ENCODE measurements at regions not wholly inside any gene's neighbourhood (a gene's known extent, or its start where the extent isn't known, plus 50 kb on each side); places are given as distances from the start of the nearest gene placed in this dataset.

DNA sequence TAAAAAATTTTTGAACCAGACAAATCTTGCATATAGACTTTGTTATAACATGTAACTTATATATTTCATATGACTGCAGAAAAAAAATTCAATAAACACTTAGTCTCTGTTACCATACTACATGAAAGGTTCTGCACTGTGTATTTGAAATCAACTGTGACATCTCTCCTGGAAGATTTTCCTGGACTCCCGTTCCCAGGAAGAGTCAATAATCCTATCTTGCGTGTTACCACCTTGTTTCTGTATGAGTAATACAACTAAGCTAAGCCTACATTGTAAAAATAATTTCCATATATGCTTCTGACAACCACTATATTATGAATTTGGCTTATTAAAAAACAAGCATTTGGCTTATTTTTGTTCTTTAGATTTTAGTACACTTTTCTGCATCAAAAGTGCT, 665.6 kb upstream of the SOX9 start:
- Histone ChIP-seq H3K9me3 (no peaks in the 10 kb centered on the region), H3K27ac (no peak overlapping the region), H3K4me1 (replicated peaks) (no peaks in the 10 kb centered on the region), H3K27me3 (replicated peaks; ENCODE audit: insufficient read depth) (no peaks in the 10 kb centered on the region), H3K36me3 (no peaks in the 10 kb centered on the region), H3K4me3 (no peak overlapping the region)
- intact Hi-C loops (cut with DNase I), result no loop called here
- TF ChIP-seq POLR2A (IDR thresholded peaks at IDR 0.05), result no peak
- no peak for TF ChIP-seq POLR2AphosphoS5 (IDR thresholded peaks at IDR 0.05)
- TF ChIP-seq CTCF (IDR thresholded peaks at IDR 0.05), result no peak
- 70% methylated on average over 2 of the region's 2 CpGs for WGBS
- no peak for DNase-seq (ENCODE audit: low spot score)

GRCh38 chr17:71458322-71458721, 662.5 kb upstream of the SOX9 start:
- Histone ChIP-seq H3K4me3 (no peak overlapping the region), H3K4me1 (replicated peaks) (no peaks in the 10 kb centered on the region), H3K27ac (no peak overlapping the region), H3K9me3 (no peaks in the 10 kb centered on the region), H3K36me3 (no peaks in the 10 kb centered on the region), H3K27me3 (replicated peaks; ENCODE audit: insufficient read depth) (no peaks in the 10 kb centered on the region)
- DNase-seq (ENCODE audit: low spot score), result no peak
- TF ChIP-seq POLR2AphosphoS5 (IDR thresholded peaks at IDR 0.05), result no peak
- no peak for TF ChIP-seq CTCF (IDR thresholded peaks at IDR 0.05)
- no peak for TF ChIP-seq POLR2A (IDR thresholded peaks at IDR 0.05)
- WGBS, result 59% methylated on average over 5 of the region's 5 CpGs
- intact Hi-C loops (cut with DNase I), result no loop called here

DNA sequence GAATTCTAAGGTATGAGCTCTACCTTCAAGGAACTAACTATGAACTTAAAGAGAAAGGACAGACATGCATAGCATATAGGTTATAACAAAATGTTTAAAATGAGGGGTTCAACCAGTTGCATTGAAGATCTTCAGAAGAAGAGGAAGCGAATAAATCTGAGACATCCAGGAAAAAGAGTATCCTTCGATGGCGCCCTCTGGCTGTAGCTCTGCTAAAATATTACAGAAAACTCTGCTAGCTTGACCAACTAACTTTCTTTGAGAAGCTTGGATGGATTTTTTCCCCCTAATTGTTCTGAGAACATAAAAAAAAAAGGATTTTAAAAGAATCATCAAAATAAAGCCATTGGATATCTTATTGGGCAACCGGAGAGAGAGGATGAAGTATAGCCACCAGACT, 659.9 kb upstream of the SOX9 start:
- Histone ChIP-seq H3K4me1 (replicated peaks) (no peaks in the 10 kb centered on the region), H3K9me3 (no peaks in the 10 kb centered on the region), H3K27me3 (replicated peaks; ENCODE audit: insufficient read depth) (no peaks in the 10 kb centered on the region), H3K36me3 (no peaks in the 10 kb centered on the region), H3K4me3 (no peak overlapping the region), H3K27ac (no peak overlapping the region)
- DNase-seq (ENCODE audit: low spot score), result no peak
- WGBS, result 89% methylated on average over 4 of the region's 4 CpGs
- no peak for TF ChIP-seq POLR2AphosphoS5 (IDR thresholded peaks at IDR 0.05)
- peak in 3 of 4 experiments; percentile 24 to 27 (median 26) for TF ChIP-seq CTCF (IDR thresholded peaks at IDR 0.05)
- intact Hi-C loops (cut with DNase I), result no loop called here

- 95% methylated on average over 5 of the region's 5 CpGs for WGBS
- Histone ChIP-seq H3K4me1 (replicated peaks) (no peaks in the 10 kb centered on the region), H3K4me3 (no peak overlapping the region), H3K27me3 (replicated peaks; ENCODE audit: insufficient read depth) (no peaks in the 10 kb centered on the region), H3K9me3 (no peaks in the 10 kb centered on the region), H3K27ac (no peak overlapping the region), H3K36me3 (no peaks in the 10 kb centered on the region)
- intact Hi-C loops (cut with DNase I), result no loop called here
- TF ChIP-seq POLR2AphosphoS5 (IDR thresholded peaks at IDR 0.05), result no peak
- TF ChIP-seq POLR2A (IDR thresholded peaks at IDR 0.05), result no peak
- no peak for TF ChIP-seq CTCF (IDR thresholded peaks at IDR 0.05)
- DNase-seq (ENCODE audit: low spot score), result no peak
These were observed 659.2 kb upstream of the SOX9 start for GRCh38 chr17:71461498-71462169.

DNA sequence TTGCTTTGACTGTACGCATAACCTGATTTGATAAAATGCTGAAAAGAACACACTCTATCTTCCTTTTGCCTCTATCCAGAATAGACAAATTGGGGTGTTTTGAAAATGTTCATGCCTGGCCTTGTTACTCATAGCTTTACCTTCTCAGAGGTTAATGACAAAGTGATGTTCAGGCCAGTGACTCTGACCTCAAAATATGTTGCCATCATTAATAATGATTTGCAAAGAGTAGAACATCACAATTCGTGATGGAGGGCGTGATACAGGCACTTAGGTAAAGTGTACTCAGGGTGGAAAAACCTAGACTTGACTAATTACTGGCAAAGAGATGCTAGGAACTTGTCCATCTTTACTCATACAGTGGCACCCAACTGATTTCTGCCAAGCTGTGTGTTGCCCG, 656.6 kb upstream of the SOX9 start:
- H3K4me3 ChIP-seq, result no peak overlapping the region
- intact Hi-C loops (cut with DNase I), result no loop called here
- no peak overlapping the region for H3K27ac ChIP-seq
- no peaks in the 10 kb centered on the region for H3K36me3 ChIP-seq
- no peaks in the 10 kb centered on the region for H3K27me3 ChIP-seq (replicated peaks; ENCODE audit: insufficient read depth)
- no peak for TF ChIP-seq POLR2AphosphoS5 (IDR thresholded peaks at IDR 0.05)
- TF ChIP-seq POLR2A (IDR thresholded peaks at IDR 0.05), result no peak
- TF ChIP-seq CTCF (IDR thresholded peaks at IDR 0.05), result no peak
- no peak for DNase-seq (ENCODE audit: low spot score)
- no peaks in the 10 kb centered on the region for H3K9me3 ChIP-seq
- WGBS, result 95% methylated on average over 4 of the region's 4 CpGs
- no peaks in the 10 kb centered on the region for H3K4me1 ChIP-seq (replicated peaks)
